ENCODE measurements at regions not wholly inside any gene's neighbourhood (a gene's known extent, or its start where the extent isn't known, plus 50 kb on each side); places are given as distances from the start of the nearest gene placed in this dataset.

DNA sequence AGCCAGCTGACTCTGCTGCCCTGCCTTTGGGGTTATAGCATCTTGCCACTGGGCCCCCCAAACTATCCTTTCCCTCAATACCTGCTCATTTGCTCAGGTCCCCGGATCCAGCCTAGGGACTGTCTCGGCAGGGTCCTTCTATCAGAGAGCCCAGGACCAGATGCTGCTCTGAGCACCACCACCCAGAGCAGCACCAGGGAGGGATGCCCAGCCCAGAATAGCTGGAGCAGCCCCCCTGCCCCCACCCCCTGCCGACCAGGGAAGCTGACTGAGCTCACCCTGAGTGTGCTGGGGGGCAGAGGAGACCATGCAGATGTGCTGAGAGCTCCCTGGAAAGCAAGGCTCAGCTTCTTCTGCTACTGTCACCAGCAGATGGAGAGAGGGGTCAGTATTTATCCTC is 103.6 kb upstream of the IGSF1 start (continued):
- TF ChIP-seq GATAD2B (conservative IDR thresholded peaks at IDR 0.05; ENCODE audit: low read depth): no peak
- TF ChIP-seq ATF3 (IDR thresholded peaks at IDR 0.05; ENCODE audit: borderline replicate concordance, extremely low read depth, low read depth, low read length): no peak

DNA sequence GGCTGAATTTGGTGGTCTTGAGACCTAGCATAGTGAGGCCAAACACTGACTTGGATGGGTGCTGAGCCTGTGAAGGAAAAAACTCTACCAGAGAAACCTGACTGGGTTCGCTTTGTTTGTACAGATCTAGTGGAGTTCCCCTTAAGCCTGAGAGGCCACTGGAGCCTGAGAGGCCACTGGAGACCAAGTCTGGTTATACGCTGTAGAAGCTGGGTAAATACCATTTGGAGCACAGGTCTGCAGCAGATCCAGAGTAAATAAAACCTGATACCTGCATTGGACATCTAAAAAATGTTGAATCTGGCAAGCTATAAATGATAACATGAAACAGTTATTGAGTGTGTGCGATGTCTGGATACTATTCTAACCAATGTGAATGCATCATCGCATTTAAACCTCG is 104.3 kb upstream of the IGSF1 start:
- ChIA-PET RAD21 (ENCODE audit: unreplicated experiment) (no interaction called here), POLR2A (no interaction called here), SMC1A (ENCODE audit: uncharacterized antibody, unreplicated experiment) (no interaction called here), CTCF (no interaction called here)
- in situ Hi-C loops (cut with MboI) (no loop called here), intact Hi-C loops (cut with micrococcal nuclease; ENCODE audit: unreplicated experiment) (no loop called here)
- H3K79me2 ChIP-seq (ENCODE audit: control insufficient read depth, insufficient read depth, low read length): no peaks in the 10 kb centered on the region
- TF ChIP-seq, protein P1, sequence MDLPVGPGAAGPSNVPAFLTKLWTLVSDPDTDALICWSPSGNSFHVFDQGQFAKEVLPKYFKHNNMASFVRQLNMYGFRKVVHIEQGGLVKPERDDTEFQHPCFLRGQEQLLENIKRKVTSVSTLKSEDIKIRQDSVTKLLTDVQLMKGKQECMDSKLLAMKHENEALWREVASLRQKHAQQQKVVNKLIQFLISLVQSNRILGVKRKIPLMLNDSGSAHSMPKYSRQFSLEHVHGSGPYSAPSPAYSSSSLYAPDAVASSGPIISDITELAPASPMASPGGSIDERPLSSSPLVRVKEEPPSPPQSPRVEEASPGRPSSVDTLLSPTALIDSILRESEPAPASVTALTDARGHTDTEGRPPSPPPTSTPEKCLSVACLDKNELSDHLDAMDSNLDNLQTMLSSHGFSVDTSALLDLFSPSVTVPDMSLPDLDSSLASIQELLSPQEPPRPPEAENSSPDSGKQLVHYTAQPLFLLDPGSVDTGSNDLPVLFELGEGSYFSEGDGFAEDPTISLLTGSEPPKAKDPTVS (IDR thresholded peaks at IDR 0.05; ENCODE audit: low read depth, low read length): no peak
- no peak overlapping the region for H3K4me2 ChIP-seq (ENCODE audit: control insufficient read depth, insufficient read depth)
- ATAC-seq (no peak), FAIRE-seq (no peak), DNase-seq (ENCODE audit: low read depth, low spot score) (no peak)
- H4K20me1 ChIP-seq (ENCODE audit: control insufficient read depth, insufficient read depth): no peaks in the 10 kb centered on the region; the same call in 1 of the 2 replicates
- H3K9me3 ChIP-seq (replicated peaks; ENCODE audit: control insufficient read depth, insufficient read depth, low read length): no peaks in the 10 kb centered on the region
- 33% methylated on average over 5 of the region's 5 CpGs for WGBS (ENCODE audit: insufficient coverage, insufficient replicate concordance, low lambda C conversion rate, missing lambda C conversion rate)
- H3K4me3 ChIP-seq: no peak overlapping the region
- 0 out of 4 replicates have a peak, but pooled peaks cover 0 to 1% of the 10 kb centered on the region in 2 experiments for H3K27me3 ChIP-seq (replicated peaks in 1 of 2; ENCODE audit: control insufficient read depth in 2 of 2, insufficient read depth in 2 of 2, low read length in 1 of 2)
- no peak overlapping the region for H3K9ac ChIP-seq (ENCODE audit: control insufficient read depth, insufficient read depth, low read length)
- H3K27ac ChIP-seq (ENCODE audit: control insufficient read depth, insufficient read depth): no peak overlapping the region
- no TSS peak for BruUV-seq (replicated peaks)
- no peaks in the 10 kb centered on the region for H3K4me1 ChIP-seq (ENCODE audit: control insufficient read depth, insufficient read depth, low read length)
- H3K36me3 ChIP-seq (ENCODE audit: control insufficient read depth in 2 of 2, insufficient read depth in 2 of 2, low read length in 1 of 2): no peaks in the 10 kb centered on the region
- no peak overlapping the region for H2AFZ ChIP-seq (ENCODE audit: control insufficient read depth, low read depth, low read length)

GRCh38 chrX:131394384-131394783 is 105.3 kb upstream of the IGSF1 start:
- no peaks in the 10 kb centered on the region for H3K9me3 ChIP-seq (replicated peaks; ENCODE audit: control insufficient read depth, insufficient read depth, low read length)
- ChIA-PET SMC1A (ENCODE audit: uncharacterized antibody, unreplicated experiment) (no interaction called here), CTCF (no interaction called here), POLR2A (no interaction called here), RAD21 (ENCODE audit: unreplicated experiment) (no interaction called here)
- no peak for ATAC-seq
- no peak overlapping the region for H3K27ac ChIP-seq (ENCODE audit: control insufficient read depth, insufficient read depth)
- H2AFZ ChIP-seq (ENCODE audit: control insufficient read depth, low read depth, low read length): no peak overlapping the region
- no peaks in the 10 kb centered on the region for H3K36me3 ChIP-seq (ENCODE audit: control insufficient read depth in 2 of 2, insufficient read depth in 2 of 2, low read length in 1 of 2)
- TF ChIP-seq CHD1 (IDR thresholded peaks at IDR 0.05; ENCODE audit: low read depth, low read length) (no peak), RAD51 (IDR thresholded peaks at IDR 0.05) (no peak), HDAC6 (IDR thresholded peaks at IDR 0.05; ENCODE audit: unreplicated experiment) (no peak), TCF12 (IDR thresholded peaks at IDR 0.05; ENCODE audit: low read depth, low read length) (no peak), E2F4 (IDR thresholded peaks at IDR 0.05; ENCODE audit: low read depth, low read length) (no peak), MTA2 (IDR thresholded peaks at IDR 0.05; ENCODE audit: low read depth) (no peak)
- TF ChIP-seq, protein P2, sequence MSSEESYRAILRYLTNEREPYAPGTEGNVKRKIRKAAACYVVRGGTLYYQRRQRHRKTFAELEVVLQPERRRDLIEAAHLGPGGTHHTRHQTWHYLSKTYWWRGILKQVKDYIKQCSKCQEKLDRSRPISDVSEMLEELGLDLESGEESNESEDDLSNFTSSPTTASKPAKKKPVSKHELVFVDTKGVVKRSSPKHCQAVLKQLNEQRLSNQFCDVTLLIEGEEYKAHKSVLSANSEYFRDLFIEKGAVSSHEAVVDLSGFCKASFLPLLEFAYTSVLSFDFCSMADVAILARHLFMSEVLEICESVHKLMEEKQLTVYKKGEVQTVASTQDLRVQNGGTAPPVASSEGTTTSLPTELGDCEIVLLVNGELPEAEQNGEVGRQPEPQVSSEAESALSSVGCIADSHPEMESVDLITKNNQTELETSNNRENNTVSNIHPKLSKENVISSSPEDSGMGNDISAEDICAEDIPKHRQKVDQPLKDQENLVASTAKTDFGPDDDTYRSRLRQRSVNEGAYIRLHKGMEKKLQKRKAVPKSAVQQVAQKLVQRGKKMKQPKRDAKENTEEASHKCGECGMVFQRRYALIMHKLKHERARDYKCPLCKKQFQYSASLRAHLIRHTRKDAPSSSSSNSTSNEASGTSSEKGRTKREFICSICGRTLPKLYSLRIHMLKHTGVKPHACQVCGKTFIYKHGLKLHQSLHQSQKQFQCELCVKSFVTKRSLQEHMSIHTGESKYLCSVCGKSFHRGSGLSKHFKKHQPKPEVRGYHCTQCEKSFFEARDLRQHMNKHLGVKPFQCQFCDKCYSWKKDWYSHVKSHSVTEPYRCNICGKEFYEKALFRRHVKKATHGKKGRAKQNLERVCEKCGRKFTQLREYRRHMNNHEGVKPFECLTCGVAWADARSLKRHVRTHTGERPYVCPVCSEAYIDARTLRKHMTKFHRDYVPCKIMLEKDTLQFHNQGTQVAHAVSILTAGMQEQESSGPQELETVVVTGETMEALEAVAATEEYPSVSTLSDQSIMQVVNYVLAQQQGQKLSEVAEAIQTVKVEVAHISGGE (CRISPR knock-in tag; IDR thresholded peaks at IDR 0.05): no peak
- FAIRE-seq: no peak
- in situ Hi-C loops (cut with MboI): no loop called here
- 0 out of 4 replicates have a peak, but pooled peaks cover 0 to 1% of the 10 kb centered on the region in 2 experiments for H3K27me3 ChIP-seq (replicated peaks in 1 of 2; ENCODE audit: control insufficient read depth in 2 of 2, insufficient read depth in 2 of 2, low read length in 1 of 2)
- no peak for DNase-seq (ENCODE audit: low read depth, low spot score)
- no peak overlapping the region for H3K9ac ChIP-seq (ENCODE audit: control insufficient read depth, insufficient read depth, low read length)
- intact Hi-C loops (cut with micrococcal nuclease; ENCODE audit: unreplicated experiment): no loop called here
- H4K20me1 ChIP-seq (ENCODE audit: control insufficient read depth, insufficient read depth): no peaks in the 10 kb centered on the region; the same call in 1 of the 2 replicates
- no peak overlapping the region for H3K4me3 ChIP-seq
- H3K79me2 ChIP-seq (ENCODE audit: control insufficient read depth, insufficient read depth, low read length): no peaks in the 10 kb centered on the region
- WGBS (ENCODE audit: insufficient coverage, insufficient replicate concordance, low lambda C conversion rate, missing lambda C conversion rate): 5% methylated on average over 2 of the region's 2 CpGs
- H3K4me1 ChIP-seq (ENCODE audit: control insufficient read depth, insufficient read depth, low read length): no peaks in the 10 kb centered on the region
- no TSS peak for BruUV-seq (replicated peaks)
- no peak overlapping the region for H3K4me2 ChIP-seq (ENCODE audit: control insufficient read depth, insufficient read depth)

All from GM12878 (cell line).